HG02571 (cell line): ENCODE measurements at regions not wholly inside any gene's neighbourhood (a gene's known extent, or its start where the extent isn't known, plus 50 kb on each side); places are given as distances from the start of the nearest gene placed in this dataset.

Experiments used
- ATAC-seq: cut with Tn5 transposase; IDR thresholded peaks from one replicate; pipeline ENCODE4 v1.9.1; 2021; ENCODE audit warnings: mild to moderate bottlenecking, moderate library complexity; ENCODE audit not compliant: unreplicated experiment

GRCh38 chr10:6743291-6743849 is 163.3 kb upstream of the PRKCQ start:
- no peak for ATAC-seq

DNA sequence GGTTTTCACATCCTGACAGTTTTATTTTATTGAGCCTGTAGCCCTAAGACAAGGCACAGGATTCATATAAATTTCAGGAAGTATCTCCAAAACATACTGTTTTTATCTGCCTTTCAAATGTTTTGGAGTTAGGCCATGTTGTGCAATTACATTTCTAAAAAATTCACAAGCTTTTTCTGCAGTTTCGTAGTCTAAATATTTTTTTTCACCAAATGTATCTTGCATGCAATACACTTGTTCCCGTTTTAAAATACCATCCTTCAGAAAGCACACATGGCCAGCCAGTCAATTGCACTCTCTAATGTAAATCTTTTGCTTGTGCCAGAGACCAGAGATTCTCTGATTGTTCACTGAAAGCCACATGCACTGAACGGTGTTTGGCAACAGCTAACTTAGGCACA is 161.5 kb upstream of the PRKCQ start:
- no peak for ATAC-seq

DNA sequence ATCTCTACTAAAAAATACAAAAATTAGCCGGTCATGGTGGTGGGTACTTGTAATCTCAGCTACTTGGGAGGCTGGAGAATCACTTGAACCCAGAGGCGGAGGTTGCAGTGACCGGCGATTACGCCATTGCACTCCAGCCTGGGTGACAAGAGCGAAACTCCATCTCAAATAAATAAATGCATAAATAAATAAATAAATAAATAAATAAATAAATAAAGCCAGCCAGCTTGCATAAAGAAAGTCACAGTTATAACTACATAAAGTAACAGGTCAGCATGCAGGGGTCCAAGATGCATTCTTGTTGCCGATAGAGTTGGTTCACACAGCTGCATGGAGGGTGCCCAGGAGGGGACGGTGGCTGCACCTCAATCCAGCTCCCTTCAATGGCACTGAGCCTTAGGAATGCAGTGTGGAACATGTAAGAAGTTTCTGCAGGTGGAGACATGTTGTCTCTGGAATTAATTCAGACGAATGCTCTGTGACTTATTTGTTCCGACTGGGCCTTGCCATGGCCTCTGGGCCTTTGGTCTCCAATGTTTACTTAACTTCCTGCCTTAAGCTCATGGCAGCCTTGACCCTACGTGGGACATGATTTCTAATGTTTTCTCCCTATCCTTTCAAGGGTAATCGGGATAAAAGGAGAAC is 159.6 kb upstream of the PRKCQ start:
- ATAC-seq, result no peak

DNA sequence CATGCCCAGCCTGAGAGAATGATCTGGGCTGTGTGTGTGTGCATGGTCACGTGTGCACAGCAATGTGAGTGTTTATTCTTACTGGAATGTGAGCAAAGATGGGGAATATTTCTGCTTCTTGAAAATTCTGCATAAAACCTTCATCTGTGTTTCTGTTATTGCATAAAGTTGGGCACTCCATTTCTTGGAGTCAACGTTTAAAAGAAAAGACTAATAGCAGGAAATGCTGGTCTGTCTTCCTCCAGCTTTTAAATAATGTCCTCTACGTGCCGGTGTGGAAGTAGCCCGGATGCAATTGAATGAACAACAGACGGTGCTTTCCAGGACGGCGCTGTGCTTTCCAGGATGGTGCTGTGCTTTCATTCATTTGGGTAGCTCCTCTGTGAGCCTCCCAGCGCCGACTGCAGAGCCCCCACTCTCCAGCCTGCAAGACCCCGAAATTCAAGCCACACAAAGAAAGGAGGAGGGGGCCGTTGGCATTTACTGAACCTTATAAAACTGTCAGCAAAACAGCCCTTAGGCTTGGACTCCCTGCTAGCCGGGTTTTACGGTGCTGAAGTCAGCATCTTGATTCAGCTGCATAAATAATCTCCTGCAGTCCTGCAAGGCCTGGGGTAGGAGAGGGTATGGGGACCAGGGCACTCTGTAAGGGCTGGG is 158.2 kb upstream of the PRKCQ start:
- no peak for ATAC-seq

GRCh38 chr10:6737758-6738111 is 157.7 kb upstream of the PRKCQ start:
- no peak for ATAC-seq

DNA sequence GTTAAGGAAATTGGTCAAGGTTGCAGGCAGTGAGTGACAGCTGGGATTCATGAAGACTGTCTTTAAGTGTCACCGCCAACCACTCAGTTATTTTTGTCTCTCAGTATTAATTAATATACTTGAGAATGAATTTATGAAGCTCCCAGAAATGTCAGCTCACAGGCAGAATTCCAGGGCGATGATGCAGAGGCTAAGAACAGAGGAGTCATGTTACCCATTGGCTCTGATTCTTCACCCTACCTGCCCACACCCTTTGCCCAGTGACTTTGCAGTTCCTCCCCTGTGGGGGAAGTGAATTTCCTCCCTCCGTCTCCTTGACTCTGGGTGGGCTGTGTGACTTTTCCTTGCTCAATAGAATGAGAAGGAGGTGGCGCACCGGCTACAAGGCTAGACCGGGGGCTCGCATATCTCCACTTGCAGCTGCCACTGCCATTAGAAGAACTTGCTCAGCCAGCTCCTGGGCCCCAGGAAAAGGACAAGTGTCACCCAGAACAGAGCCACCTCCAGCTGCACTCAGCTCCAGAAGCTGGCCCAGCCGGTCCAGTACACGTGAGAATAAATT is 157.1 kb upstream of the PRKCQ start:
- ATAC-seq, result no peak

DNA sequence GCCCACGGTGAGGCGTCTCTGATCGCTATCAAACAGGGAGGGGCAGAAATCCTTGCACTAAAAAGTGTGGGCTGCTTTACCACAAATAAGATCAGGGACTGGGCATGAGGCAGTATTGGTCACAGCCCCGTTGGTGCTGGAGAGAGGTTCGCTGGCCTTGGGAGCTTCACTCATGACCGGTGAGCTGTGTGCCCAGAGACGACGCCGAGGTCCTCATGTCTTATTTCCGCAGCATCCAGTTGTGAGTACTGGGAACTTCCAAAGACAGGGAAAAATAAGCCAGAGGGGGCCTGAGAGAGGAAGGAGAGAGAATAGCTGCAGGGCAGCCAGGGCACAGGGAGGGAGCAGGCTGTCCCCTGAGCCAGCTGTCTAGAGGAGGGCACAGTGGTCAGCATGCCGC is 154.2 kb upstream of the PRKCQ start:
- no peak for ATAC-seq

GRCh38 chr10:6729861-6730344 is 149.8 kb upstream of the PRKCQ start:
- no peak for ATAC-seq

GRCh38 chr10:6729071-6729774 is 149.1 kb upstream of the PRKCQ start:
- ATAC-seq, result no peak

DNA sequence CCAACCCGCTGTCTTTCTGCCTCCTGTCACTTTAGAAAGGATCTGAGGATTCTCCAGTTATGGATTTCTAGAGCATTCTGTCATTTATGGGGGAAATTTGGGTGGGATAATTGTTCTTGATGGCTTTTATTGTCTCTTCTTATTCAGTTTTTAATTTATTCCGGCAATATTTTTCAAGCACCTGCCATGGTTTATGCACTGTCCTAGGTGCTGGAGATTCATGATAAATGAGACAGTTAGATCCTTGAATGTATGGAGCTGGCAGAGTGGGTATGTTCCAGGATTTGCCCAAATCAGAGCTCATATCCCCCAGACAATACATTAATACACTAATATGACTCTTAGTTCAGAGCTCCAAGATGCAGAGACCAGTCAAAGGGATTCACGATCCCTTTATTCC is 146.8 kb upstream of the PRKCQ start:
- no peak for ATAC-seq

GRCh38 chr10:6722616-6723004 is 142.5 kb upstream of the PRKCQ start:
- ATAC-seq, result no peak

- no peak for ATAC-seq
These were observed 142.0 kb upstream of the PRKCQ start for GRCh38 chr10:6721964-6722615.

DNA sequence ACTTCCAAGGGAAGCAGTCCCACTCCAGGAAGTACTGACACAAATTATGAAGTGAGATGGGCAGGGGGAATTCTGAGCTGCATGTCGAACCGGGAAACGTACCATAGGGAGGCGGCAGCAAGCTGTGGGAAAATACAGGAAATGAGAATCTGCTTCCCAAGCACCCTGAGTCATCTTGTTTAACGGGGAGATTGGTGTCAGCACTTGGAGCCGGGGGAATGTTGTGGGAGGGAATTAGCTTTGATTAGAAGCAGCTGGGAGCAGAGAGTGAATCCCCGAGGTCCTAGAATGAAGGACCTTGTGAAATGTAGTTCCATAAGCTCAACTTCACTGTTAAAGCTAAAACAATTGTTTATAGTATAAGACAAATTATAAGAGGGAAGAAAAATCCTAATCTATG is 141.4 kb upstream of the PRKCQ start:
- ATAC-seq, result no peak

DNA sequence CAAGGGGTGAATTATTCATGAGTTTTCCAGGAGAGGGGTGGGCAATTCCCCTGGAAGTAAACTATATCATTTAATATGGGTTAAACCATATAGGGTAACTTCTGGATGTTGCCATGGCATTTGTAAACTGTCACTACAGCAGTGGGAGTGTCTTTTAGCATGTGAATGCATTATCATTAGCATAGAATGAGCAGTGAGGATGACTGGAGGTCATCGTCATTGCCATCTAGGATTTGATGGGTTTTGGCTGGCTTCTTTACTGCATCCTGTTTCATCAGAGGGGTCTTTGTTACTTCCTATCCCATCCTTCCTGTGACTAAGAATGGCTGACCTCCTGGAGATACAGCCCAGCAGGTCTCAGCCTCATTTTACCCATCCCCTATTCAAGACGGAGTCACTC is 139.5 kb upstream of the PRKCQ start:
- no peak for ATAC-seq

- ATAC-seq, result no peak
These were observed 138.5 kb upstream of the PRKCQ start for GRCh38 chr10:6718550-6718949.

GRCh38 chr10:6716516-6716915 is 136.4 kb upstream of the PRKCQ start:
- no peak for ATAC-seq

DNA sequence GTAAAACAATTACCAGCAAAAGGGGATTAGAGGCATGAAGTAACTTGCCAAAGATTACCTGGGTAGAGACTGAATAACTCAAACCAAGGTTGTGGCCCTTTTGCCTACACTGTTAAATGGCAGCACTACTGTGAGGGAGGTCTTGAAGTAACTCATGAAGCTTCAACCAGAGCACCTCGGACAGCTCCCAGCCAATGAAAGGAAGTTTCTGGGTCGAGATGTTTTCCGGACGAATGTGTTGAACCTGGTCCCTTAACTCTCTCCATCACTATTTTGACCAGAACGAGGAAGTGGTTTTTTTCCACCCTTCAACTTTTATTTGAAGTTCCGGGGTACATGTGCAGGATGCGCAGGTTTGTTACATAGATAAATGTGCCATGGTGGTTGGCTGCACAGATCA is 133.6 kb upstream of the PRKCQ start:
- ATAC-seq, result no peak

DNA sequence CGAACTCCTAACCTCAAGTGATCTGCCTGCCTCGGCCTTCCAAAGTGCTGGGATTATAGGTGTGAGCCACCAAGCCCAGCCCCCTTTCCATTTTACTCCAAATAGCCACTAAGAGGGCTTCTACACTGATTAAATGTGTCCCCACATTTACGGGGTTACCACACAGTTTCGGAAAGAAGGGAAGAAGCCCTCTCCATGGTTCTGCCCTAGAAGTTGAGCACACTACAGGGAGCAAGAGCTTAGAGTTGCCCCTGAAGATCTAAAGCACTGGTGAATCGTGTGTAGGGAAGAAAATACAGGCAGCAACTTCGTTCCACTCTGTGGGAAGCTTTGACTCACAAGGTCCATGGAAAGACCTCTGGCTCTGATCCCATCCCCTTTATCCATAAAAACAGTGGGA is 133.0 kb upstream of the PRKCQ start:
- ATAC-seq, result no peak

GRCh38 chr10:6711881-6712280 is 131.8 kb upstream of the PRKCQ start:
- ATAC-seq, result no peak

DNA sequence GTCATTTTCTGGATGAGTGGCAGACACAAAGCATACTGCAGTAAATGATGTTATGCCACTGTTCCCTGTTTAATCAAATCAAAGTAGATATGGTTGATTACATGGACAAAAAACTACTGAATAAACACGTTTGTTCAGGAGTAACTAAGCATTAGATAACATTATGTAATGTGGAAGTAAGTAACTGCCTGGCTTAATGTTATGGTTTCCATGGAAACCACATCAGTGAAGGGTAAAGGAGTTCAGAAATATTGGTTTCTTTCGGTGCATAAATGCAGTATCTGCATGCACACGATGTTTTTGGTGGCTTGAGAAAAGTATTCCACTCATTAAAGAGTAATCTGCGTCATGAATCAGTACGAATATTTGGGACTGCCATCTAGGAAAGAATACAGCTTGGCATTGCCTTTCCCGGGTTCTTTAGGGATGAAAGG is 131.3 kb upstream of the PRKCQ start:
- ATAC-seq, result no peak

DNA sequence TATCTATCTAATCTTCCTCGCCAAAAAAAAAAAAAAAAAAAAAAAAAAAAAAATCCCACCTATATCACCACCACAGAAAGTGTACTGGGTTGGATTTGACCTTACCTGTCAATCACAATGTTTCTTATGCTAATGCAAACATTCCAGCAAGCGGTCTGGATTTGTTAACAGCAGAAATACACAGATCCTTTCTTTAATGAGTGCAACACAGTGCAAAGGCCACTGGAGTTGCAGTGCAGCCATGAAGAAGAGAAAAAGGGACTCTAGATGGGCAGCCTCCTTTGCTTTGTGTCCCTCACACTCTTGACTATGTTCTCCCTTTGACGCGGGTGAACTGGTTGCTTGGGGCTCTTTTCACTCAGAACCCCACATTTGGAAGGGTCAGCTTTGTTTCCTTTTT is 127.3 kb upstream of the PRKCQ start:
- ATAC-seq, result no peak
